WTC11 (cell line): ENCODE measurements at regions not wholly inside any gene's neighbourhood (a gene's known extent, or its start where the extent isn't known, plus 50 kb on each side); places are given as distances from the start of the nearest gene placed in this dataset.

ENCODE experiments used
- ATAC-seq: fragments of 200-7000 bp; cut with Tn5 transposase; 2 replicates; pipeline ENCODE4 v1.10.0; 2021; ENCODE audit warnings: mild to moderate bottlenecking, moderate library complexity
- CTCF ChIA-PET: fragments of 300-600 bp; sonication (Branson Sonifier 250); formaldehyde crosslinking; loops from one replicate; lab custom pipeline; 2021; ENCODE audit warnings: antibody characterized with exemption; lab: Charles Lee
- POLR2A ChIA-PET: fragments of 350-600 bp; sonication (Branson Sonifier 250); formaldehyde crosslinking; loops from one replicate; lab custom pipeline; 2021; ENCODE audit warnings: antibody characterized with exemption; lab: Charles Lee
- DNase-seq: peaks from one replicate; pipeline ENCODE4 v3.0.0; 2021; ENCODE audit warnings: low spot score
- H3K27ac Mint-ChIP-seq: 2 replicates; pipeline ENCODE4 v1.8.0; 2021; ENCODE audit warnings: mixed read lengths
- H3K27me3 Mint-ChIP-seq: 2 replicates; pipeline ENCODE4 v1.8.0; 2021; ENCODE audit warnings: low read depth, mild to moderate bottlenecking, moderate library complexity, mixed read lengths
- H3K36me3 Mint-ChIP-seq: 2 replicates; pipeline ENCODE4 v1.8.0; 2021; ENCODE audit warnings: mixed read lengths
- H3K4me1 Mint-ChIP-seq: 2 replicates; pipeline ENCODE4 v1.8.0; 2022; ENCODE audit warnings: mixed read lengths
- H3K4me3 Mint-ChIP-seq: 2 replicates; pipeline ENCODE4 v1.8.0; 2021; ENCODE audit warnings: mild to moderate bottlenecking, moderate library complexity, mixed read lengths
- H3K9me3 Mint-ChIP-seq: 2 replicates; pipeline ENCODE4 v1.8.0; 2021; ENCODE audit warnings: mixed read lengths
- AFF4 ChIP-seq: sonication (generic); formaldehyde crosslinking; IDR thresholded peaks from 2 replicates; pipeline ENCODE4 v1.8.1; 2023; ENCODE audit warnings: mild to moderate bottlenecking, missing genetic modification reagents, borderline replicate concordance
- ATF1 ChIP-seq: sonication (generic); formaldehyde crosslinking; IDR thresholded peaks from 2 replicates; pipeline ENCODE4 v1.8.1; 2023; ENCODE audit warnings: mild to moderate bottlenecking, moderate library complexity, missing genetic modification reagents
- ATF3 ChIP-seq: sonication (generic); formaldehyde crosslinking; conservative IDR thresholded peaks from 2 replicates; pipeline ENCODE4 v1.8.1; 2022; ENCODE audit warnings: mild to moderate bottlenecking, missing genetic modification reagents
- E2F5 ChIP-seq: sonication (generic); formaldehyde crosslinking; IDR thresholded peaks from 2 replicates; pipeline ENCODE4 v1.8.1; 2022; ENCODE audit warnings: mild to moderate bottlenecking, moderate library complexity, missing genetic modification reagents
- ELF4 ChIP-seq: sonication (generic); formaldehyde crosslinking; IDR thresholded peaks from 2 replicates; pipeline ENCODE4 v1.8.1; 2022; ENCODE audit warnings: low read depth, mild to moderate bottlenecking, moderate library complexity, missing genetic modification reagents
- ERG ChIP-seq: fragments of 250-450 bp; sonication (Bioruptor Pico); IDR thresholded peaks from 2 replicates; pipeline ENCODE4 v1.8.0; 2021; ENCODE audit warnings: mild to moderate bottlenecking
- FOXJ3 ChIP-seq: sonication (generic); formaldehyde crosslinking; IDR thresholded peaks from 2 replicates; pipeline ENCODE4 v1.9.0; 2021; ENCODE audit warnings: missing genetic modification reagents, mild to moderate bottlenecking, borderline replicate concordance
- GABPB1 ChIP-seq: sonication (generic); formaldehyde crosslinking; IDR thresholded peaks from 2 replicates; pipeline ENCODE4 v1.8.1; 2023; ENCODE audit warnings: mild to moderate bottlenecking, missing genetic modification reagents
- HMGA2 ChIP-seq: fragments of 250-450 bp; sonication (Bioruptor Pico); IDR thresholded peaks from 2 replicates; pipeline ENCODE4 v1.4.0; 2021; ENCODE audit warnings: mild to moderate bottlenecking, moderate library complexity
- JAZF1 ChIP-seq: fragments of 250-450 bp; sonication (Bioruptor Pico); IDR thresholded peaks from 2 replicates; pipeline ENCODE4 v1.9.0; 2021; ENCODE audit warnings: moderate library complexity, mild to moderate bottlenecking, inconsistent platforms
- JUN ChIP-seq: sonication (generic); formaldehyde crosslinking; IDR thresholded peaks from 2 replicates; pipeline ENCODE4 v1.8.0; 2023; ENCODE audit warnings: mild to moderate bottlenecking, missing genetic modification reagents
- MXD4 ChIP-seq: fragments of 250-450 bp; sonication (Bioruptor Pico); IDR thresholded peaks from 2 replicates; pipeline ENCODE4 v1.8.0; 2021; ENCODE audit warnings: mild to moderate bottlenecking, moderate library complexity, borderline replicate concordance
- NR1H2 ChIP-seq: sonication (generic); formaldehyde crosslinking; IDR thresholded peaks from 2 replicates; pipeline ENCODE4 v1.9.0; 2021; ENCODE audit warnings: mild to moderate bottlenecking, moderate library complexity, missing genetic modification reagents
- PRDM15 ChIP-seq: sonication (generic); formaldehyde crosslinking; IDR thresholded peaks from 2 replicates; pipeline ENCODE4 v1.8.0; 2022; ENCODE audit warnings: missing genetic modification reagents
- PREB ChIP-seq: sonication (generic); formaldehyde crosslinking; IDR thresholded peaks from 2 replicates; pipeline ENCODE4 v1.8.1; 2022; ENCODE audit warnings: mild to moderate bottlenecking, missing genetic modification reagents, moderate library complexity, borderline replicate concordance
- RELA ChIP-seq: sonication (generic); formaldehyde crosslinking; IDR thresholded peaks from 2 replicates; pipeline ENCODE4 v1.8.1; 2022; ENCODE audit warnings: missing genetic modification reagents, mild to moderate bottlenecking, borderline replicate concordance
- SOX15 ChIP-seq: fragments of 250-450 bp; sonication (Bioruptor Pico); IDR thresholded peaks from 2 replicates; pipeline ENCODE4 v1.9.0; 2021; ENCODE audit warnings: mild to moderate bottlenecking
- SP1 ChIP-seq: sonication (generic); formaldehyde crosslinking; conservative IDR thresholded peaks from 2 replicates; pipeline ENCODE4 v1.8.1; 2022; ENCODE audit warnings: missing genetic modification reagents
- ZNF232 ChIP-seq: sonication (generic); formaldehyde crosslinking; IDR thresholded peaks from 2 replicates; pipeline ENCODE4 v1.8.0; 2022; ENCODE audit warnings: mild to moderate bottlenecking, missing genetic modification reagents
- ZNF425 ChIP-seq: fragments of 250-450 bp; sonication (Bioruptor Pico); conservative IDR thresholded peaks from 2 replicates; pipeline ENCODE4 v1.9.0; 2021; ENCODE audit warnings: mild to moderate bottlenecking
- ZSCAN18 ChIP-seq: fragments of 250-450 bp; sonication (Bioruptor Pico); IDR thresholded peaks from 2 replicates; pipeline ENCODE4 v2.1.2; 2022; ENCODE audit warnings: mild to moderate bottlenecking, moderate library complexity

GRCh38 chr2:144668493-144669110 is 148.7 kb upstream of the ZEB2 start:
- ATAC-seq (no peak), DNase-seq (no peak)
- Mint-ChIP-seq H3K27me3 (no peaks in the 10 kb centered on the region), H3K4me1 (peaks cover 32% of the 10 kb centered on the region), H3K4me3 (no peak overlapping the region), H3K36me3 (no peaks in the 10 kb centered on the region), H3K9me3 (0 out of 2 replicates have a peak, but pooled peaks cover 3% of the 10 kb centered on the region), H3K27ac (no peak overlapping the region)
- ChIA-PET POLR2A (no interaction called here), CTCF (no interaction called here)
- TF ChIP-seq MXD4 (CRISPR knock-in tag) (no peak), ZNF425 (CRISPR knock-in tag) (no peak), ZSCAN18 (CRISPR knock-in tag) (no peak), ERG (CRISPR knock-in tag) (no peak), JUN (no peak), JAZF1 (CRISPR knock-in tag) (no peak), AFF4 (no peak), PREB (no peak), PRDM15 (CRISPR knock-in tag) (no peak), SOX15 (CRISPR knock-in tag) (no peak)

GRCh38 chr2:144666032-144666431 is 146.1 kb upstream of the ZEB2 start:
- H3K27ac Mint-ChIP-seq: no peak overlapping the region
- H3K27me3 Mint-ChIP-seq: no peaks in the 10 kb centered on the region
- ChIA-PET POLR2A (no interaction called here), CTCF (no interaction called here)
- H3K36me3 Mint-ChIP-seq: no peaks in the 10 kb centered on the region
- H3K9me3 Mint-ChIP-seq: no peaks in the 10 kb centered on the region
- no peak overlapping the region for H3K4me3 Mint-ChIP-seq
- ATAC-seq (no peak), DNase-seq (no peak)
- H3K4me1 Mint-ChIP-seq: peaks cover 34% of the 10 kb centered on the region
- TF ChIP-seq NR1H2 (CRISPR knock-in tag) (no peak), FOXJ3 (CRISPR knock-in tag) (no peak), HMGA2 (CRISPR knock-in tag) (no peak), JAZF1 (CRISPR knock-in tag) (no peak), ZNF232 (CRISPR knock-in tag) (no peak), RELA (no peak), E2F5 (no peak), ELF4 (CRISPR knock-in tag) (no peak), ATF3 (CRISPR knock-in tag) (no peak), ATF1 (CRISPR knock-in tag) (no peak), GABPB1 (CRISPR knock-in tag) (no peak), SP1 (CRISPR knock-in tag) (no peak)
